ENCODE measurements at regions not wholly inside any gene's neighbourhood (a gene's known extent, or its start where the extent isn't known, plus 50 kb on each side); places are given as distances from the start of the nearest gene placed in this dataset.

GRCh38 chr7:113796557-113796956 is 122.3 kb downstream of the PPP1R3A start:
- H3K9me3 ChIP-seq = no peaks in the 10 kb centered on the region
- TF ChIP-seq POLR2A (IDR thresholded peaks at IDR 0.05) (no peak), POLR2AphosphoS5 (IDR thresholded peaks at IDR 0.05; ENCODE audit: insufficient read depth in 1 of 2, low read depth in 1 of 2) (no peak), CTCF (IDR thresholded peaks at IDR 0.05) (no peak)
- H3K4me3 ChIP-seq = no peak overlapping the region
- H3K4me1 ChIP-seq = no peaks in the 10 kb centered on the region
- intact Hi-C loops (cut with DNase I) = no loop called here
- H3K27ac ChIP-seq = no peak overlapping the region
- no peaks in the 10 kb centered on the region for H3K27me3 ChIP-seq
- no peak for DNase-seq (ENCODE audit: extremely low spot score in 2 of 2)
- H3K36me3 ChIP-seq = no peaks in the 10 kb centered on the region

GRCh38 chr7:113794573-113794972 is 124.2 kb downstream of the PPP1R3A start:
- Histone ChIP-seq H3K27ac (no peak overlapping the region), H3K4me3 (no peak overlapping the region), H3K4me1 (no peaks in the 10 kb centered on the region), H3K36me3 (no peaks in the 10 kb centered on the region), H3K27me3 (no peaks in the 10 kb centered on the region), H3K9me3 (no peaks in the 10 kb centered on the region)
- DNase-seq (ENCODE audit: extremely low spot score in 2 of 2) = no peak
- TF ChIP-seq CTCF (IDR thresholded peaks at IDR 0.05) (no peak), POLR2AphosphoS5 (IDR thresholded peaks at IDR 0.05; ENCODE audit: insufficient read depth in 1 of 2, low read depth in 1 of 2) (no peak), POLR2A (IDR thresholded peaks at IDR 0.05) (no peak)
- intact Hi-C loops (cut with DNase I) = no loop called here

- Histone ChIP-seq H3K4me1 (no peaks in the 10 kb centered on the region), H3K27ac (no peak overlapping the region), H3K4me3 (no peak overlapping the region), H3K9me3 (no peaks in the 10 kb centered on the region), H3K36me3 (no peaks in the 10 kb centered on the region), H3K27me3 (no peaks in the 10 kb centered on the region)
- no peak for DNase-seq (ENCODE audit: extremely low spot score in 2 of 2)
- TF ChIP-seq POLR2AphosphoS5 (IDR thresholded peaks at IDR 0.05; ENCODE audit: insufficient read depth in 1 of 2, low read depth in 1 of 2) (no peak), CTCF (IDR thresholded peaks at IDR 0.05) (no peak), POLR2A (IDR thresholded peaks at IDR 0.05) (no peak)
- intact Hi-C loops (cut with DNase I) = no loop called here
Measured at GRCh38 chr7:113793171-113793570, 125.6 kb downstream of the PPP1R3A start.

- TF ChIP-seq POLR2AphosphoS5 (IDR thresholded peaks at IDR 0.05; ENCODE audit: insufficient read depth in 1 of 2, low read depth in 1 of 2) (no peak), POLR2A (IDR thresholded peaks at IDR 0.05) (no peak), CTCF (IDR thresholded peaks at IDR 0.05) (no peak)
- Histone ChIP-seq H3K9me3 (no peaks in the 10 kb centered on the region), H3K4me3 (no peak overlapping the region), H3K36me3 (no peaks in the 10 kb centered on the region), H3K27ac (no peak overlapping the region), H3K4me1 (no peaks in the 10 kb centered on the region), H3K27me3 (no peaks in the 10 kb centered on the region)
- intact Hi-C loops (cut with DNase I) = no loop called here
- DNase-seq (ENCODE audit: extremely low spot score in 2 of 2) = no peak
Measured at GRCh38 chr7:113790025-113790424, 128.8 kb downstream of the PPP1R3A start.

- DNase-seq (ENCODE audit: extremely low spot score in 2 of 2) = no peak
- no peaks in the 10 kb centered on the region for H3K4me1 ChIP-seq
- no peak overlapping the region for H3K27ac ChIP-seq
- no peaks in the 10 kb centered on the region for H3K9me3 ChIP-seq
- H3K4me3 ChIP-seq = no peak overlapping the region
- TF ChIP-seq POLR2A (IDR thresholded peaks at IDR 0.05) (no peak), POLR2AphosphoS5 (IDR thresholded peaks at IDR 0.05; ENCODE audit: insufficient read depth in 1 of 2, low read depth in 1 of 2) (no peak), CTCF (IDR thresholded peaks at IDR 0.05) (no peak)
- H3K36me3 ChIP-seq = no peaks in the 10 kb centered on the region
- no peaks in the 10 kb centered on the region for H3K27me3 ChIP-seq
- intact Hi-C loops (cut with DNase I) = no loop called here
Measured at GRCh38 chr7:113787106-113787505, 131.7 kb downstream of the PPP1R3A start.
